DOHH2 (cell line): ENCODE measurements at regions not wholly inside any gene's neighbourhood (a gene's known extent, or its start where the extent isn't known, plus 50 kb on each side); places are given as distances from the start of the nearest gene placed in this dataset.

ENCODE experiments used
- CTCF ChIP-seq: fragments of 200-600 bp; sonication (generic); IDR thresholded peaks from one replicate; pipeline ENCODE4 v1.5.1; 2014; ENCODE audit warnings: antibody characterized with exemption, mild to moderate bottlenecking, low read depth, low read length; ENCODE audit not compliant: poor library complexity, severe bottlenecking
- EZH2phosphoT487 ChIP-seq: fragments of 200-600 bp; sonication (generic); IDR thresholded peaks from 2 replicates; pipeline ENCODE4 v1.6.1; 2017; ENCODE audit warnings: borderline replicate concordance, mild to moderate bottlenecking, antibody characterized with exemption, low read length, moderate library complexity, mixed read lengths

- TF ChIP-seq CTCF = no peak
- TF ChIP-seq EZH2phosphoT487 = no peak
These were observed 130.2 kb upstream of the CSF3R start for GRCh38 chr1:36612881-36613280.
